ENCODE measurements at regions not wholly inside any gene's neighbourhood (a gene's known extent, or its start where the extent isn't known, plus 50 kb on each side); places are given as distances from the start of the nearest gene placed in this dataset.

DNA sequence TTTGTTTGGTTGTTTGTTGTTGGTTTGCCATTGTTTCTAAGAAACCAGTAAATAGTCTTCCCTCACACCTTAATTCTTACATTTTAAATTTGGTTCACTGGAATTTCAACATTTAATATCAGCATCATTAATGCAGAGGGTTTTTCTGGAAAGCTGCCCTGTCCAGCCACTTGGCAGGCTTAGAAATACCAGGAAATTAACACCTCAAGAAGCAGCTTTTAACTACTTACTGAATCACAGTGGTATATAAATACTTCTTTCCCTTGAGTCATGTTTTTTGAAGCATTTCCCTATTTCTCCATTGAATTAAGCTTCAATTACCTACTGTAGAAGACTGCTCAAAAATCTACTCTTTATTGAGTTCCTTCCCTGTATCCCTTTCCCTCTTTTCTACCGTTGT, 1221.1 kb upstream of the ADGRL3 start:
- H3K27me3 ChIP-seq = no peaks in the 10 kb centered on the region
- no peak overlapping the region for H3K4me3 ChIP-seq
- DNase-seq (no peak), ATAC-seq (no peak)
- H3K9me3 ChIP-seq = no peaks in the 10 kb centered on the region
- no peak overlapping the region for H3K27ac ChIP-seq
- H3K36me3 ChIP-seq = no peaks in the 10 kb centered on the region
- WGBS, 4 donors = 21 to 76% (median 68%) methylated on average over 1 of the region's 1 CpG
- H3K4me1 ChIP-seq = no peaks in the 10 kb centered on the region
- TF ChIP-seq POLR2A (IDR thresholded peaks at IDR 0.05) = no peak
- TF ChIP-seq, protein P1, sequence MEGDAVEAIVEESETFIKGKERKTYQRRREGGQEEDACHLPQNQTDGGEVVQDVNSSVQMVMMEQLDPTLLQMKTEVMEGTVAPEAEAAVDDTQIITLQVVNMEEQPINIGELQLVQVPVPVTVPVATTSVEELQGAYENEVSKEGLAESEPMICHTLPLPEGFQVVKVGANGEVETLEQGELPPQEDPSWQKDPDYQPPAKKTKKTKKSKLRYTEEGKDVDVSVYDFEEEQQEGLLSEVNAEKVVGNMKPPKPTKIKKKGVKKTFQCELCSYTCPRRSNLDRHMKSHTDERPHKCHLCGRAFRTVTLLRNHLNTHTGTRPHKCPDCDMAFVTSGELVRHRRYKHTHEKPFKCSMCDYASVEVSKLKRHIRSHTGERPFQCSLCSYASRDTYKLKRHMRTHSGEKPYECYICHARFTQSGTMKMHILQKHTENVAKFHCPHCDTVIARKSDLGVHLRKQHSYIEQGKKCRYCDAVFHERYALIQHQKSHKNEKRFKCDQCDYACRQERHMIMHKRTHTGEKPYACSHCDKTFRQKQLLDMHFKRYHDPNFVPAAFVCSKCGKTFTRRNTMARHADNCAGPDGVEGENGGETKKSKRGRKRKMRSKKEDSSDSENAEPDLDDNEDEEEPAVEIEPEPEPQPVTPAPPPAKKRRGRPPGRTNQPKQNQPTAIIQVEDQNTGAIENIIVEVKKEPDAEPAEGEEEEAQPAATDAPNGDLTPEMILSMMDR (IDR thresholded peaks at IDR 0.05) = no peak
- intact Hi-C loops (cut with DNase I) = no loop called here

GRCh38 chr4:59983852-59984251, 1216.3 kb upstream of the ADGRL3 start:
- Histone ChIP-seq H3K36me3 (no peaks in the 10 kb centered on the region), H3K27me3 (no peaks in the 10 kb centered on the region), H3K4me1 (no peaks in the 10 kb centered on the region), H3K9me3 (no peaks in the 10 kb centered on the region), H3K27ac (no peak overlapping the region), H3K4me3 (no peak overlapping the region)
- WGBS, 4 donors = 51 to 68% (median 58%) methylated on average over 1 of the region's 1 CpG
- TF ChIP-seq, protein P1 (IDR thresholded peaks at IDR 0.05) = no peak
- no peak for TF ChIP-seq POLR2A (IDR thresholded peaks at IDR 0.05)
- no peak for ATAC-seq
- intact Hi-C loops (cut with DNase I) = no loop called here
- no peak for DNase-seq

- TF ChIP-seq, protein P1 (IDR thresholded peaks at IDR 0.05) = no peak
- no peak for TF ChIP-seq POLR2A (IDR thresholded peaks at IDR 0.05)
- Histone ChIP-seq H3K4me1 (no peaks in the 10 kb centered on the region), H3K9me3 (no peaks in the 10 kb centered on the region), H3K4me3 (no peak overlapping the region), H3K27ac (no peak overlapping the region), H3K27me3 (no peaks in the 10 kb centered on the region), H3K36me3 (no peaks in the 10 kb centered on the region)
- DNase-seq (no peak), ATAC-seq (no peak)
- 72 to 95% (median 89%) methylated on average over 1 of the region's 1 CpG for WGBS, 4 donors
- intact Hi-C loops (cut with DNase I) = no loop called here
Observed at GRCh38 chr4:59987289-59987688, 1212.8 kb upstream of the ADGRL3 start.

GRCh38 chr4:59994118-59994517, 1206.0 kb upstream of the ADGRL3 start:
- no peaks in the 10 kb centered on the region for H3K36me3 ChIP-seq
- no peak overlapping the region for H3K4me3 ChIP-seq
- no peak overlapping the region for H3K27ac ChIP-seq
- TF ChIP-seq, protein P1 (IDR thresholded peaks at IDR 0.05) = peak in 10 of 12 donors; percentile 19 to 44 (median 33)
- TF ChIP-seq POLR2A (IDR thresholded peaks at IDR 0.05) = no peak
- no peaks in the 10 kb centered on the region for H3K27me3 ChIP-seq
- peaks cover 0 to 41% (median 12%) of the 10 kb centered on the region in 12 donors for H3K9me3 ChIP-seq
- intact Hi-C loops (cut with DNase I) = loop anchor here in 1 of 10 donors (10.0 kb wide), 1 partner anchor 749 kb away; no protein-coding TSS in a partner anchor
- DNase-seq (peak in 1 of 5 donors; percentile 20), ATAC-seq (peak in 1 of 4 donors; percentile 62)
- 19 to 46% (median 32%) methylated on average over 1 of the region's 1 CpG for WGBS, 4 donors
- H3K4me1 ChIP-seq = no peaks in the 10 kb centered on the region

All from heart left ventricle (tissue), 16 donors.